ENCODE measurements at regions not wholly inside any gene's neighbourhood (a gene's known extent, or its start where the extent isn't known, plus 50 kb on each side); places are given as distances from the start of the nearest gene placed in this dataset.
A peak's percentile ranks its signal among the peaks of the same experiment; 100 is the strongest.

DNA sequence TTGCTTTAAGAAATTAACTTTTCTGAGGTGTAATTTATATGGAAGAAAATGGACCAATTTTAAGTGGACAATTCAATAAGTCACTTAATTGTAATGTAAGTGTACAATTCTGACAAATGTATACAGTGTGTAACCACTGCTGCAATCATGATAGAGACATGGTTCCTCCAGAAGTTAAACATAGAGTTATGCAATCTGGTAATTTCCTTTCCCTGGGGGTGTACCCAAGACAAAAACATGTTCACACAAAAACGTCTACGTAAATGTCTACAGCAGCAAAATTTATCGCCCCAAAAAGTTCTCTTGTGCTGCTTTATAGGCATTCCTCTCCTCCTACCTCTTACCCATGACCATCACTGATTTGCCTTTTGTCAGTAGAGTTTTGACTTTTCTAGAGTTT, 141.5 kb downstream of the AQP4 start:
- Mint-ChIP-seq H3K27ac (no peak overlapping the region), H3K4me3 (no peak overlapping the region), H3K27me3 (no peaks in the 10 kb centered on the region), H3K36me3 (no peaks in the 10 kb centered on the region), H3K4me1 (no peaks in the 10 kb centered on the region), H3K9me3 (no peaks in the 10 kb centered on the region)
- no peak for DNase-seq
- CTCF ChIA-PET = no interaction called here

DNA sequence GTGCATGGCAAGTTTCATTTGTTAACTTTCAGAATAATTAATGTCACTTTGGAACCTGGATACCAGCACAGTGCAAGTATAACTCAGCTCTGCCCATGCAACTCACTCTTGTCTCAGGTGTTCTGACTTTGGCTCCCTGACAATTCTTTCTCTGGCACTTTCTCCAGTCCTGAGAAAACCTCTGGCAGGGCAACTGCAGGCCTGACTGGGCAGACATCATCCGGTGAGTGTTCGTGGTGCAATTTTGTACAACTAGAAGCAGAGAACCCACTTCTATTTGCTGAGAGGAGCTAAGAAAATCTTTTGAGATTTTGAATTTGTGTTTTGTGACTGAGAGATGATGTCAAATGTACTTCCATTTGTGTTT, 143.0 kb downstream of the AQP4 start:
- Mint-ChIP-seq H3K4me3 (no peak overlapping the region), H3K36me3 (no peaks in the 10 kb centered on the region), H3K27ac (no peak overlapping the region), H3K9me3 (no peaks in the 10 kb centered on the region), H3K4me1 (no peaks in the 10 kb centered on the region), H3K27me3 (no peaks in the 10 kb centered on the region)
- no peak for DNase-seq
- CTCF ChIA-PET = no interaction called here

DNA sequence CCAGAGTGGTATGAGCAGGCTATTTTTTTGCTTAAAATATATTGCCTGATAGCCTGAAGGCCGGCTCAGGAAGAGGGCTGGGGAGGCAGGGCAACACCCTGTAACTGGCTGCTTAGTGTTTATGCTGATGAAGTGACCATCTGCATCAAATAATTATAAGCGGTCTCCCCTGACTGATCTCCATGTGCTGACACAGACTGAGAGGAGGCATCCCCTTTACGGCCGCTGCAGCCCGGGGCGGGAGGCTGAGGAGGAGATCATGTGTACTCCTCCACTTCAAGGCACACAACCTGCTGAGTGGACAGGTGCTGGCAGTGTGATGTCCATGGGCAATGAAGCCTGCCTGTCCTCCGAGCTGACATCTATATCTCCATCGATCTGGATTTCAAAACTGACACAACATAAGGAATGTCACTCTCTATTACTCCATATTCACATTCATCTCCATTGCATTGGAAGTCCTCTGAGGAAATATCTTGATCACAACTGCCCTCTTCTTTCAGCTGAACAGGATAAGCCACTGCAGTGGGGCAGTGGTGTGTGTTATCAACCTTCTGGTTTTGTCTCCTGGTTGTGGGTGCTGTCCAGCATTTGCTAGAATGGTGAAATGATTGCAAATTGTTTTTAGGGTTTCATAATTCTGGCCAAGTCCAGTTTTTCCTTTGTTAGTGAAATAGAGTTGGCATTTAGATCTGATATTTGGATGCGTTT, 143.5 kb downstream of the AQP4 start:
- no peaks in the 10 kb centered on the region for H3K4me1 Mint-ChIP-seq
- H3K4me3 Mint-ChIP-seq = no peak overlapping the region
- no peaks in the 10 kb centered on the region for H3K9me3 Mint-ChIP-seq
- CTCF ChIA-PET = no interaction called here
- DNase-seq = no peak
- no peak overlapping the region for H3K27ac Mint-ChIP-seq
- no peaks in the 10 kb centered on the region for H3K36me3 Mint-ChIP-seq
- no peaks in the 10 kb centered on the region for H3K27me3 Mint-ChIP-seq

DNA sequence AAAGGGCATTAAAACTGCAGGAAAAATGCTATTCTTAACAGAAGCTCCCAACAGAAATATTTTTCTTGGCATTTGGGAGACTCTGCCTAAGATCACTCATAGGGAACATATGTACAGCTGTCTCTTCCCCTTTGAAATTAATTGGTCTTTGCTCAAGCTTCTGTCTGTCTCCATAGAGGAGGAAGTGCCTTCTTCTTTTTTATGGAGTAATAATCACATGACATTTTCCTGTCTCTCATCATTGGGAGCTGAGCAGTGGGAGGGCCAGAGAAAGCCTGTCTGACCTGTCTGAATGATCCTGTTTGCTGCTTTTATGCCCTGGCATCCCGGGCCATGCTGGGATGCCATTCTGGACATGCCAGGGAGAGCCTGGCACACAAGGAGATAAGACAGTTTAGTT, 145.6 kb downstream of the AQP4 start:
- Mint-ChIP-seq H3K4me1 (no peaks in the 10 kb centered on the region), H3K36me3 (no peaks in the 10 kb centered on the region), H3K9me3 (no peaks in the 10 kb centered on the region), H3K27me3 (no peaks in the 10 kb centered on the region), H3K4me3 (no peak overlapping the region), H3K27ac (no peak overlapping the region)
- CTCF ChIA-PET = no interaction called here
- no peak for DNase-seq

DNA sequence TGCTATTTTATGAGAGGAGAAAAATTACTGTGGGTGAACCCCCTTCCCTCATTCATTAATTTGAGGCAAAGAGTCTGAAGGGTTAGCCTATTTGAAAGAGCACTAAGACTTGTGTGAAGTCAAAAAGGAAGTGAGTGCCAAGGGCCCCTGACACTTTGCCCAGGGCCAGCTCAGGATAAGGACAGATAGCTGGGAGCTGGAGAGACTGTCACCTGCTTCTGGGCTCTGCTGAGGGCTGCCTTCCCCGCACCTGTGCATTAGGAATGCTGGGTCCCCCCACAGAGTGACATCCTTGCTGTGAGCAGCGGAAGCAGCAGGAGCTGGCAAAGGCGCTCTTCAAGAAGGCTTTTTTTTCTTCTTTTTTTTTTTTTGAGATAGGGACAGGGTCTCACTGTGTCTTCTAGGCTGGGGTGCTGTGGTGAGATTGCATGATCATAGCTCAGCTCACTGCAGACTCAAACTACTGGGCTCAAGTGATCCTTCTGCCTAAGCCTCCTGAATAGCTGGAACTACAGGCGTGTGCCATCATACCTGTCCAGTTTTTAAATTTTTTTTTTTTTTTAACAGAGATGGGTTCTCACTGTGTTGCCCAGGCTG, 148.3 kb downstream of the AQP4 start:
- no peak for DNase-seq
- no peaks in the 10 kb centered on the region for H3K36me3 Mint-ChIP-seq
- no peak overlapping the region for H3K4me3 Mint-ChIP-seq
- no peaks in the 10 kb centered on the region for H3K4me1 Mint-ChIP-seq
- H3K27me3 Mint-ChIP-seq = peaks cover 4% of the 10 kb centered on the region
- no peak overlapping the region for H3K27ac Mint-ChIP-seq
- no peaks in the 10 kb centered on the region for H3K9me3 Mint-ChIP-seq
- CTCF ChIA-PET = no interaction called here

DNA sequence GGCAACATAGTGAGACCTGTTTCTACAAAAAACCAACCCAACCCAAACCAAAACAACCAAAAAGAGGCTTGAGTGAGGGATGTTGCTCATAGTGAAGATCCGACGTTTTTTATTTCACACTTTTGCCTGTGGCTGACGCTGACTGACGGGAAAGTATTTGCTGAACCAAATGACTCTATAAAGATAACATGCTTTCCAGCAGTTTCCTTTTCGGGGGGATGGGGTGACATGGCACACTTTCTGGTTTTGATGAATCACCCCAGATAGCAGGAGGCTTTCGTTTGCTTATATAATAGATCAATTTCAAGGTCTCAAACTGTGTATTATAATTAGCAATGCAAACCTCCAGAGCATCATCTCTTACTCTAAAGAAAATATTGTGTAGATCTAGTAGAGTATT, 150.8 kb downstream of the AQP4 start:
- H3K9me3 Mint-ChIP-seq = no peaks in the 10 kb centered on the region
- H3K27me3 Mint-ChIP-seq = peaks cover 4% of the 10 kb centered on the region
- DNase-seq = no peak
- no peak overlapping the region for H3K4me3 Mint-ChIP-seq
- no peaks in the 10 kb centered on the region for H3K36me3 Mint-ChIP-seq
- peaks cover 13% of the 10 kb centered on the region for H3K4me1 Mint-ChIP-seq
- CTCF ChIA-PET = no interaction called here
- no peak overlapping the region for H3K27ac Mint-ChIP-seq

DNA sequence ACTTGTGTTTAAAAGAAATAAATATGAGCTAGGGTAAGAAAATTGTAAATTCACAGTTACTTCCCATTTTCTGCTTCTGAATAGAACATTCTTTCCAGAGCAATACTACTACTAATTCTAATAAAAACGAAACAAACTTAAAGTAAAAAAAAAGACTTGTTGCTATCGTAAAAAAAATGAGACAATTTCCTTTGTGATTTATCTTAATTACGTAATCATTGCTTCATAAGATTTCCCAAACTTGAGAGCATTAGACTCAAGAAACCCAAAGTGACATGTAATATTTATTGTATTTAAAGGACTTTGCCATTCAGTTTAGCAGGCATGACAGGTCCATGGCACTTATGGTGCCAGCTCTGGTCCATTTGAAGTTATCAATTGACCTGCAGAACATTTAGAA, 153.8 kb downstream of the AQP4 start:
- no peak overlapping the region for H3K27ac Mint-ChIP-seq
- H3K36me3 Mint-ChIP-seq = no peaks in the 10 kb centered on the region
- CTCF ChIA-PET = no interaction called here
- peaks cover 7% of the 10 kb centered on the region for H3K27me3 Mint-ChIP-seq
- no peaks in the 10 kb centered on the region for H3K9me3 Mint-ChIP-seq
- no peak overlapping the region for H3K4me3 Mint-ChIP-seq
- DNase-seq = no peak
- peaks cover 13% of the 10 kb centered on the region for H3K4me1 Mint-ChIP-seq

DNA sequence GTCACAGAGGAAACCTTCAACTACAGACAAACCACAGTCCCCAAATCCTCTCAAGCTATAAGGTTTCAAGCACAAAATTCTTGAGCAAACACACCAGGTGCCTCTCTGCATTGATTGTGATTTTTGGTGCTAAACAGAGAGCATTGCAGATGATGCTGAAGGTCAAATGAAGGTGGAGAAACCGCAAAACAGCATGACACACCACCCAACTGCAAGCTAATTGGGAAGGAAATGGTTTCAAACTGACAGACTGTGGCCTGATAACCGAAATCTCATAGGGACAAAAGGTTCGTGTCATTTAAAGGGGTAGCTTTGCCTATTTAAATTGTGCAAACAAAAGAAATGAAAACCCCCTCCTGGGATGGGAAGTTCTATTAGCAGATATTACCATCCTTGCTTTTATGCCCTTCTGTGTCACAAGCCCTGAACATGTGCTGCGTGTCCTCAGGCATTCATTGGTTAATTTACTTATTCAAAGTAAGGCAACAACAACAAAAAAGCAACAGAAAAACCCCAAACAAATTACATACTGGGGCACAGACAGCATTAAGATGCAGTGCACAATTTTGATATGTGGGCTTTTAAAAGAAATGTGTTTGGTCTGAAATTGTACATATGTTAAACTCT, 154.9 kb downstream of the AQP4 start:
- Mint-ChIP-seq H3K9me3 (no peaks in the 10 kb centered on the region), H3K4me1 (peaks cover 13% of the 10 kb centered on the region), H3K4me3 (no peak overlapping the region), H3K27me3 (peaks cover 7% of the 10 kb centered on the region), H3K27ac (no peak overlapping the region), H3K36me3 (no peaks in the 10 kb centered on the region)
- CTCF ChIA-PET = interaction anchor here (1.5 kb wide), 1 partner anchor 48 kb away, joined by 3 read pairs; no protein-coding TSS in a partner anchor
- peak; percentile 24 for DNase-seq

DNA sequence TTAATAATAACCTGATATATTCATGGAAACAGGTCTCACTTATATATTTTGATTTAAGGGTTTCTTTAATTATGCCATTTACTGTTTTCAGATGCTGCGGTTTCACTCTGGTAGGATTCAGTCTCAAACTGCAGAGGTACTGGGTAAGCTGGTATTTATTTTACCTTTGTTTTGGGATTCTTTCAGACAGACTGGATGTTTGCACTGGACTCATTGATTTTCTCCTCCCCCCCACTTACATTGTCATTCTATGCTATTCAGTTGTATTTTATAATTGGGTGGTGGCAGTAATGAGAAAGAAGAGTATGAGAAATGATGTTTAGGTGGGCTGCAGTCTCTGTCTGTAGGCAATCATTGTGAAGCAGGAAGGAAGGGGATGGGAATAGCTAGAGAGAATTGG, 155.6 kb downstream of the AQP4 start:
- peaks cover 13% of the 10 kb centered on the region for H3K4me1 Mint-ChIP-seq
- H3K4me3 Mint-ChIP-seq = no peak overlapping the region
- H3K27me3 Mint-ChIP-seq = peaks cover 7% of the 10 kb centered on the region
- H3K36me3 Mint-ChIP-seq = no peaks in the 10 kb centered on the region
- CTCF ChIA-PET = interaction anchor here (1.5 kb wide), 1 partner anchor 47 kb away, joined by 3 read pairs; no protein-coding TSS in a partner anchor
- H3K27ac Mint-ChIP-seq = no peak overlapping the region
- DNase-seq = no peak
- no peaks in the 10 kb centered on the region for H3K9me3 Mint-ChIP-seq

DNA sequence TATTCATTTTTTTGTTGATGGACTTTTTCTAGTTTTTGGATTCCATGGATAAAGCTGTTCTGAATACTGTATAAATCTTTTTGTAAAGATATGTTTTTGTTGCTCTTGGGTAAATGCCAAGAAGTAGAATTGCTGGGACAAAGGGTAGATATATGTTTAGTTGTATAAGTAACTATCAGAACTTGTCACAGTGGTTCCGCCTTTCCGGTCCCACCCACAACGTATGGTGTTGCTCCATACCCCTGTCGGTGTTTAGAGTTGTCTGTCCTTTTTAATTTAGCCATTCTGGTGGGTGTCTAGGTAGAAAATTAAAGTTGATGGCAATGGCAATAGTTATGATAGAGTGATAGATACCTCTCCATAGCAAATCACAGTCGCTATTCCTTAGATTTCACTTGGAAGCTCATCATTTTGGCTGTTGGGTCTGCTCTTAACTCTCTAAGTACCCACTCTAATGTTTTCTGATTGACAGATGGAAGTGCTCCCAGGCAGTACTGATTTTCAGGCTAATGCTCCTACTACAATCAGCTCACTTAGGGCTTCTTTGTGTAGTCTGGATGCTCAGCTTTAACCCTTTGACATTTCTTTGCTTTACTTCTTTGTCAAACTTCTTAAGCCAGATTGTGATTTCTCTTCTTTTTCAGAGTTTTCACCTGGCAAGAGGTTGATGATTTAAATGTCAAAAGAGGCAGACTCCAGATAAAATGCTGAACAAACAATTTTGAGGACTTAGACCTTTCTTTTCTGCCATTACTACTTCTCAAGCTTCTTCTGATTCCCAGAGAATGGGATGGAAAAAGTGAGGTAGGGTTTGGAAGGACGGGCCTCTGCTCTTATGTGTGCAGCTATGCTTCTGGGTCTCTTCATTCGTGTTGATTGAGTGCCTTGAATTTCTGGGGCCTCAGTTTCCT, 156.4 kb downstream of the AQP4 start:
- Mint-ChIP-seq H3K4me1 (peaks cover 13% of the 10 kb centered on the region), H3K9me3 (no peaks in the 10 kb centered on the region), H3K27me3 (peaks cover 9% of the 10 kb centered on the region), H3K27ac (no peak overlapping the region), H3K4me3 (no peak overlapping the region), H3K36me3 (no peaks in the 10 kb centered on the region)
- no peak for DNase-seq
- CTCF ChIA-PET = interaction anchor here (1.5 kb wide), 1 partner anchor 46 kb away, joined by 3 read pairs; no protein-coding TSS in a partner anchor

DNA sequence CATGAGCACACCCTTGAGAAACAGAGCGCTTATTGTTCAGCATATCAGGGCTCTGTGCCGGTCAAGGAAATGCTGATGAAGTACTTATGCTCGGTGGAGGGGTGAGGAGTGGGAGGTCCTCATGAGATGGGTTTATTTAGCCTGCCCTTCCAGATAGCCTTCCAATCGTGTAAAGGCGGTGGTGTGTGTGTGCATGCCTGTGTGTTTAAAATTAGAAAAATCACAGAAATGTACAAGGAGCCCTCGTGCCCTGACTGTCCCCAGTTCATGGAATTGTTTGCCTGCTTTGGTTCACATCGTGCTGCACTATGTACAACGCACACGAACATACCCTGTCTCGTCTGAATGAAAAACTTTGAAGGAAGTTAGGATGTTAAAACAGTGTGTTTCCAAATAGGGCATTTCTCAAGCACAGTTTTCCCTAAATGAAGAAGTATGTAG, 158.6 kb downstream of the AQP4 start:
- Mint-ChIP-seq H3K9me3 (no peaks in the 10 kb centered on the region), H3K4me1 (peaks cover 13% of the 10 kb centered on the region), H3K4me3 (no peak overlapping the region), H3K27ac (no peak overlapping the region), H3K27me3 (peaks cover 7% of the 10 kb centered on the region), H3K36me3 (no peaks in the 10 kb centered on the region)
- CTCF ChIA-PET = no interaction called here
- DNase-seq = no peak

DNA sequence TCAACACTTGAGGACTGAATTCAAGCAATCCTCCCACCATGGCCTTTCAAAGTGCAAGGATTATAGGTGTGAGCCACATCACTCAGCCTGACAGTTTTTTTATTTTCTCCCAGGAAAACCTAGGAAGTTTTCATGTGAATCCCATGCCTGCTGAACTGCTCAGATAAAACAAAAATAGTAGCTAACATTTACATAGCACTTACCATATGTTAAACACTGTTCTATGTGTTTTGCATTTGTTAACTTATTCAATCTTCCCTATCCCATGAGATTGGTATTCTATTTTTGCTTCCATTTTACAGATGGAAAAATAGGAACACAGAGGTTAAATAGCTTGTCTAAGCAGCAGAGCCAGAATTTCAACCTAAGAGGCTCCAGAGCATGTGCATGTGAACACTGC, 157.4 kb upstream of the KCTD1 start:
- Mint-ChIP-seq H3K4me3 (no peak overlapping the region), H3K27ac (no peak overlapping the region), H3K36me3 (no peaks in the 10 kb centered on the region), H3K27me3 (peaks cover 7% of the 10 kb centered on the region), H3K9me3 (no peaks in the 10 kb centered on the region), H3K4me1 (peaks cover 9% of the 10 kb centered on the region)
- CTCF ChIA-PET = no interaction called here
- no peak for DNase-seq

DNA sequence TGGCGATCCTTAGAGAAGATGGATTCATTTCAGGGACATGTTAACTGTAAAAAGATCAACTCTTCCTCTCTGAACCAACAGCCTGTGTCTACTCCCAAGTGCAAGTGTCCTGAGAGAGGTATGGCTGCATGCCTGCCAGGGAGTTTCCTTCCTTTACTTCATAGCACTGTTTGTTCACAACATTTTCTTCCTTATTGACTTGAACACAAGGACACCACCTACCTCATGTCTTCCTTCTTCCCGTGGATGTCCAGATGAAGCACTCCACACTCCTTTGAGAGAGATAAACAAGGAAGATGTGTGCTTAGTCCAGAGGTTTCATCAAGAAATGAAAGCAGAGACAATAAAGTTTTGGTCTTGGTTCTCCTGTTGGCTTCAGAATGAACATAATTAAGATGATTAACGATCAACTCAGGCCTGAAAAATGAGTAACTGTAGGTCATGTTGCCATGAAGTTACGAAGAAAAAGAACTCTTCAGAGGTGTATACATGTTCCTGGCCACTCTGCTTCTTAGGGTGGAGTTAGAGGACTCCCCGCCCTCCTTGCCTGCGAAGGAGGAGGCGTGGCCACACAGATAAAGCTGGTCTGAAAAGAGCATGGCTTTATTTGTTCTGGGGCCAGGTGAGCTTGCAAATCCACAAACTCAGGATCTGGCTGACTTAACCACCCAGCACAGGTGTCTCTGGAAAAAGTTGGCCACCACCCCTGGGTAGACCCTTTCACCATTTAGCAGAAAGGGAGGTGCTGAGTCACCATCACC, 155.0 kb upstream of the KCTD1 start:
- Mint-ChIP-seq H3K4me3 (no peak overlapping the region), H3K4me1 (no peaks in the 10 kb centered on the region), H3K27me3 (peaks cover 5% of the 10 kb centered on the region), H3K9me3 (no peaks in the 10 kb centered on the region), H3K36me3 (no peaks in the 10 kb centered on the region), H3K27ac (no peak overlapping the region)
- no peak for DNase-seq
- CTCF ChIA-PET = no interaction called here

DNA sequence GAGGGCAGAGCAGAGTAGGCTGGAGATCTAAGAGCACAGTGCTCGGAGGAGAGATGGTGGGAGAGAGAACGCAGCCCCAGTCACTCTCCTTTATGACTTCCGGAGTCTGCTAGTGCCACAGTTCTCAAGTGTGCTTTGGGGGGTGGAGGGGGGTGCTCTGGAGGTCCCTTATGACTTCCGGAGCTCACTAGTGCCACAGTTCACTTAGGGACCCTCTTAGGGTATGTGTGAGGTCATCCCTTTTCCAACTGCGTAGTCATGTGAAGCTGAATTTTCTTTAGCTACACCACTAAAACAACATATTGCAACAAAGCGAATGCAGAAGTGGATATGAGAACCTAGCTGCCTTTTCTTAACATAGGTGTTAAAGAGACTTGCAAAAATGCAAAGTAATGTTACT, 153.7 kb upstream of the KCTD1 start:
- CTCF ChIA-PET = no interaction called here
- H3K4me3 Mint-ChIP-seq = no peak overlapping the region
- H3K27me3 Mint-ChIP-seq = peaks cover 4% of the 10 kb centered on the region
- no peak overlapping the region for H3K27ac Mint-ChIP-seq
- H3K9me3 Mint-ChIP-seq = no peaks in the 10 kb centered on the region
- no peaks in the 10 kb centered on the region for H3K4me1 Mint-ChIP-seq
- no peak for DNase-seq
- no peaks in the 10 kb centered on the region for H3K36me3 Mint-ChIP-seq

Measured in activated naive CD4-positive, alpha-beta T cell treated with anti-CD3 and anti-CD28 coated beads, Interleukin-2, amount 10 ng/mL, durations not matched to agents 7 days and 5 days (primary cell).